OCI-LY1 (cell line): ENCODE measurements at regions not wholly inside any gene's neighbourhood (a gene's known extent, or its start where the extent isn't known, plus 50 kb on each side); places are given as distances from the start of the nearest gene placed in this dataset.

Source experiments
- H2AFZ ChIP-seq: fragments of 200-600 bp; sonication (generic), shearing (Covaris generic); 2 replicates; pipeline ENCODE4 v1.6.0; 2014; ENCODE audit warnings: antibody characterized with exemption, mild to moderate bottlenecking, low read length
- H3F3A ChIP-seq: fragments of 200-600 bp; sonication (generic), shearing (Covaris generic); 2 replicates; pipeline ENCODE4 v1.6.0; 2014; ENCODE audit warnings: mild to moderate bottlenecking, antibody characterized with exemption, low read length, moderate library complexity; ENCODE audit not compliant: insufficient read depth
- H3K27ac ChIP-seq: fragments of 200-600 bp; sonication (generic); 2 replicates; pipeline ENCODE4 v1.5.1; 2014; ENCODE audit warnings: low read length, mixed run types, mild to moderate bottlenecking, low read depth; ENCODE audit not compliant: poor library complexity, severe bottlenecking
- H3K27me3 ChIP-seq: fragments of 200-600 bp; sonication (generic); 2 replicates; pipeline ENCODE4 v1.6.0; 2014; ENCODE audit warnings: antibody characterized with exemption, mild to moderate bottlenecking, low read length, moderate library complexity; ENCODE audit not compliant: insufficient read depth
- H3K36me3 ChIP-seq: fragments of 200-600 bp; sonication (generic); 2 replicates; pipeline ENCODE4 v1.6.1; 2014; ENCODE audit warnings: mild to moderate bottlenecking, antibody characterized with exemption, low read length, moderate library complexity, mixed read lengths; ENCODE audit not compliant: insufficient read depth
- H3K4me1 ChIP-seq: fragments of 200-600 bp; sonication (generic); 2 replicates; pipeline ENCODE4 v1.5.1; 2014; ENCODE audit warnings: mild to moderate bottlenecking, low read length, moderate library complexity; ENCODE audit not compliant: insufficient read depth, severe bottlenecking
- H3K4me2 ChIP-seq: fragments of 200-600 bp; sonication (generic), shearing (Covaris generic); 2 replicates; pipeline ENCODE4 v1.6.1; 2014; ENCODE audit warnings: low read length
- H3K4me3 ChIP-seq: fragments of 200-600 bp; sonication (generic); 2 replicates; pipeline ENCODE4 v1.5.1; 2014; ENCODE audit warnings: low read length, low read depth, mild to moderate bottlenecking, mixed read lengths; ENCODE audit not compliant: poor library complexity, severe bottlenecking
- H3K79me2 ChIP-seq: fragments of 200-600 bp; shearing (Covaris generic); 2 replicates; pipeline ENCODE4 v1.6.1; 2016; ENCODE audit warnings: mixed run types, low read length, mixed read lengths; ENCODE audit not compliant: insufficient read depth
- H3K9ac ChIP-seq: fragments of 200-600 bp; sonication (generic), shearing (Covaris generic); 2 replicates; pipeline ENCODE4 v1.6.1; 2014; ENCODE audit warnings: mild to moderate bottlenecking, low read length, mixed read lengths
- H3K9me2 ChIP-seq: fragments of 200-600 bp; sonication (generic), shearing (Covaris generic); 2 replicates; pipeline ENCODE4 v1.6.1; 2014; ENCODE audit warnings: low read depth, mild to moderate bottlenecking, low read length, mixed read lengths
- H3K9me3 ChIP-seq: fragments of 200-600 bp; shearing (Covaris generic); 2 replicates; pipeline ENCODE4 v1.6.1; 2014; ENCODE audit warnings: low read length, mixed read lengths
- H4K20me1 ChIP-seq: fragments of 200-600 bp; sonication (generic), shearing (Covaris generic); 2 replicates; pipeline ENCODE4 v1.6.0; 2016; ENCODE audit warnings: mild to moderate bottlenecking, low read length; ENCODE audit not compliant: insufficient read depth
- EZH2 ChIP-seq: fragments of 200-600 bp; sonication (generic), shearing (Covaris generic); IDR thresholded peaks from 2 replicates; pipeline ENCODE4 v1.8.0; 2017; ENCODE audit warnings: borderline replicate concordance, mixed run types, mild to moderate bottlenecking, antibody characterized with exemption, low read length, moderate library complexity, mixed read lengths
- TF ChIP-seq, protein P1 (sequence below): fragments of 200-600 bp; sonication (generic), shearing (Covaris generic); IDR thresholded peaks from 2 replicates; pipeline ENCODE4 v1.5.1; 2017; ENCODE audit warnings: mild to moderate bottlenecking, antibody characterized with exemption, low read length, moderate library complexity, mixed read lengths

DNA sequence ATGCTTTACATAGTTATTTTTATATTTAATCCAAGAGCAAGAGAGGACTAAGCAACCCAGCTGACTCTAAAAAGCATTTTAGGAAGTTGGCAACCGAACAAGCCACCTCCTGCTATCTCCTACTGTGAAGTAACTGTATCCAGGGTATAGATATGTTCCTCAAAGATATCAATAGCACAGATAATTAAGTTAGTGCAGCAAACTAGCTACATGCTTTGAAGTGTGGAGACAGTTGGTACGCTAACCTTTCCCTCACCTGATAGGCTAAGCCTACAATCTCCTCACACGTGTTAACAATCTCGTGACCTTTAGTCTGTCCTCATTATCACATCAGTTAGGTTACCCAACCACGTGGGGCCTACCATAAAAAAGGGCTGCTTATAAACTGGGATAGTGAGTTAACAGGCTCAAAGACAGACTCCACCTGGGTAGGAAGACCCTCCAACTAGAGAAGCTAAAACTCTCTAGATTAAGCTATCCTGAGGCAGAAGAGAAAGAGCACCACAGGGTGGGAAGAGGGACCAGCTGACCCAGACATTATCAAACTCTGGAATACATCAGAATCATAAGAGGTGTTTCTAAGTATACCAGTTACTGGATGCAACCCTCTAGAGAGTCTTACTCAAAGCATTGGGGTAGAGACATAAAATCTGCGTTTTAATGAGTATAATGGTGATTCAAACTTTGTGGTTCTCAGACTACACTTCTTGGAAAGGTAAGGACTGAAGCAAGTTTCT, 340.1 kb upstream of the ESRRG start:
- Histone ChIP-seq H3K27ac (no peak overlapping the region), H3K27me3 (no peaks in the 10 kb centered on the region), H3K9me2 (no peaks in the 10 kb centered on the region), H3K36me3 (no peaks in the 10 kb centered on the region), H3K4me3 (no peak overlapping the region), H3K4me1 (no peaks in the 10 kb centered on the region), H3K79me2 (no peaks in the 10 kb centered on the region), H3K4me2 (no peak overlapping the region), H2AFZ (no peak overlapping the region), H3F3A (no peaks in the 10 kb centered on the region), H4K20me1 (no peaks in the 10 kb centered on the region), H3K9me3 (no peaks in the 10 kb centered on the region), H3K9ac (no peak overlapping the region)
- TF ChIP-seq, protein P1, sequence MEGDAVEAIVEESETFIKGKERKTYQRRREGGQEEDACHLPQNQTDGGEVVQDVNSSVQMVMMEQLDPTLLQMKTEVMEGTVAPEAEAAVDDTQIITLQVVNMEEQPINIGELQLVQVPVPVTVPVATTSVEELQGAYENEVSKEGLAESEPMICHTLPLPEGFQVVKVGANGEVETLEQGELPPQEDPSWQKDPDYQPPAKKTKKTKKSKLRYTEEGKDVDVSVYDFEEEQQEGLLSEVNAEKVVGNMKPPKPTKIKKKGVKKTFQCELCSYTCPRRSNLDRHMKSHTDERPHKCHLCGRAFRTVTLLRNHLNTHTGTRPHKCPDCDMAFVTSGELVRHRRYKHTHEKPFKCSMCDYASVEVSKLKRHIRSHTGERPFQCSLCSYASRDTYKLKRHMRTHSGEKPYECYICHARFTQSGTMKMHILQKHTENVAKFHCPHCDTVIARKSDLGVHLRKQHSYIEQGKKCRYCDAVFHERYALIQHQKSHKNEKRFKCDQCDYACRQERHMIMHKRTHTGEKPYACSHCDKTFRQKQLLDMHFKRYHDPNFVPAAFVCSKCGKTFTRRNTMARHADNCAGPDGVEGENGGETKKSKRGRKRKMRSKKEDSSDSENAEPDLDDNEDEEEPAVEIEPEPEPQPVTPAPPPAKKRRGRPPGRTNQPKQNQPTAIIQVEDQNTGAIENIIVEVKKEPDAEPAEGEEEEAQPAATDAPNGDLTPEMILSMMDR, result no peak
- no peak for TF ChIP-seq EZH2

DNA sequence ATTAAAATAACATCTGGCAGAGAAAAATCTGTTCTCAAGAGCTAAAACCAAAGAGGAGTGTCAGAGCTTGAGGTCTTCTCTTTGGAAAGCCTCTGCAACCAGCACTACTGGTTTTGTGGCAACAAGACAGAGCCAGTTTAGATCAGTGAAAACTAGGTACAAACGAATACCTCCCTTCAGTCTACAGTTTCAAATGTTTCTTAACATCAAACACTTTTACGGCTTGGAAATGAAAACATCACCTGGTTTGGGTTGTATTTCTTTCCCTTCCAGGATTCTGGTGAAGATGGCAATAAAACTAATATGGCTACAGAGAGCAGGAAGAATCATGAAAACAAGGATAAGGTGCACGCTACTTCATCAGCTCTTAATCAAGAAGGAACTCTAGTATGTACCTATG, 339.4 kb upstream of the ESRRG start:
- Histone ChIP-seq H3K4me3 (no peak overlapping the region), H4K20me1 (no peaks in the 10 kb centered on the region), H3K4me2 (no peak overlapping the region), H3K79me2 (no peaks in the 10 kb centered on the region), H3K27me3 (no peaks in the 10 kb centered on the region), H3K36me3 (no peaks in the 10 kb centered on the region), H3K9me2 (no peaks in the 10 kb centered on the region), H2AFZ (no peak overlapping the region), H3K4me1 (no peaks in the 10 kb centered on the region), H3K27ac (no peak overlapping the region), H3F3A (no peaks in the 10 kb centered on the region), H3K9me3 (no peaks in the 10 kb centered on the region), H3K9ac (no peak overlapping the region)
- no peak for TF ChIP-seq EZH2
- TF ChIP-seq, protein P1, result no peak

DNA sequence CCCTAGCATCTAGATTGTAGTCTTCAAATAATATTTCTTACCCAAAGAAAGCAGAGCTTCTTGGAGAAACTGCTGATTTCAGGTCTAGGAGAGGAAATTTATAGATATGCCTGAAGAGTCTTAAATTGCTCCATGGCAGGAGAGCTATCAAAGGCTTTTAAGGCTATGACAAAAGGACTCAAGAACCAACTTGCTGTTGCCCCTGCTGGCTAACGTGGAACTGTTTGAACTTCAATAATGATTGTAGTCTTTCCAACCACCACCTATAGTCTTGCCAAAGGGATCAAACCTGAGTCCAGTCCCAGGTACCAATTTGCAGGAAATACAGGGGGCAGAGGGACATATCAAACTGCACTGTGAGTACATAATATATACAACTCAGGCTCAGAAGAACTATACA, 336.2 kb upstream of the ESRRG start:
- Histone ChIP-seq H3K9me3 (no peaks in the 10 kb centered on the region), H2AFZ (no peak overlapping the region), H3K4me2 (no peak overlapping the region), H3K36me3 (no peaks in the 10 kb centered on the region), H3K79me2 (no peaks in the 10 kb centered on the region), H3K9ac (no peak overlapping the region), H3K27me3 (no peaks in the 10 kb centered on the region), H3F3A (no peaks in the 10 kb centered on the region), H4K20me1 (no peaks in the 10 kb centered on the region), H3K27ac (no peak overlapping the region), H3K4me3 (no peak overlapping the region), H3K4me1 (no peaks in the 10 kb centered on the region), H3K9me2 (no peaks in the 10 kb centered on the region)
- TF ChIP-seq EZH2, result no peak
- TF ChIP-seq, protein P1, result no peak
